IPS DF 4.7 (cell line): ENCODE measurements at regions not wholly inside any gene's neighbourhood (a gene's known extent, or its start where the extent isn't known, plus 50 kb on each side); places are given as distances from the start of the nearest gene placed in this dataset.
A peak's percentile ranks its signal among the peaks of the same experiment; 100 is the strongest.

Experiments used
- DNase-seq: peaks from one replicate; pipeline ENCODE4 v3.0.0-alpha.2; 2013; ENCODE audit warnings: low spot score; ENCODE audit errors: extremely low read depth

GRCh38 chr1:189904509-189904908, 573.2 kb downstream of the BRINP3 start:
- DNase-seq, result no peak

GRCh38 chr1:189908113-189908512, 569.6 kb downstream of the BRINP3 start:
- DNase-seq, result no peak

DNA sequence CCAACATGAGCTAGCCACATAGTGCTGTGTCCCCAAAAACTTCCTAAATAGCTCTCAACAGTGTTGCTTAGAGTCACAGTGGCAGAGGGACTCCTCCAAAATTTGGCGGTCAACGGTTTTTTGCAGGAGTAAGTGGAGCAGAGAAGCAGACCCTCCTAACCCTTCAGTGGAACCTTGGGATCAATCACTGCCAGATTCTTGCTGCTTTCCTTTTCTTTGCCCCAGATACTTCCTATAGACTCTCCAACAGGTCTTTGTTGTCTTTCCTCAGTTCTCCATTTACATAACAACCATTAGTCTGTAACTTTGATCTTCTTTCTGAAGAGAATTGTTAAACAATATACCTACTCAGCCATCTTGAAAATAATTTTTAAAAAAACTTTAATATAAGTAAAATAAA, 556.1 kb downstream of the BRINP3 start:
- DNase-seq, result no peak

DNA sequence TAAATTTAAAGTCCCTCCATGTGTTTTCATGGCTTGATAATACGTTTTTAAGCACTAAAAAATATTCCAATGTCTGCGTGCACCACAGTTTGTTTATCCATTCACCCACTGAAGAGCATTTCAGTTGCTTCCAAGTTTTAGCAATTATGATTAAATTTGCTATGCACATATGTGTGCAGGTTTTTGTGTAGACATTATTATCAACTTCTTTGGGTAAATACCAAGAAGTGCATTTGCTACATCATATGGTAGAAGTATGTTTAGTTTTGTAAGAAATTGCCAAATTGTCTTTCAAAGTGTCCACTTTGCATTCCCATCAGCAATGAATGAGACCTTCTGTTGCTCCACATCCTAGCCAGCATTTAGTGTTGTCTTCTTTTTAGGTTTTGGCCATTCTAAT, 550.0 kb downstream of the BRINP3 start:
- DNase-seq, result no peak

- DNase-seq, result peak; percentile 2
Observed at GRCh38 chr1:189929501-189930099, 548.1 kb downstream of the BRINP3 start.

DNA sequence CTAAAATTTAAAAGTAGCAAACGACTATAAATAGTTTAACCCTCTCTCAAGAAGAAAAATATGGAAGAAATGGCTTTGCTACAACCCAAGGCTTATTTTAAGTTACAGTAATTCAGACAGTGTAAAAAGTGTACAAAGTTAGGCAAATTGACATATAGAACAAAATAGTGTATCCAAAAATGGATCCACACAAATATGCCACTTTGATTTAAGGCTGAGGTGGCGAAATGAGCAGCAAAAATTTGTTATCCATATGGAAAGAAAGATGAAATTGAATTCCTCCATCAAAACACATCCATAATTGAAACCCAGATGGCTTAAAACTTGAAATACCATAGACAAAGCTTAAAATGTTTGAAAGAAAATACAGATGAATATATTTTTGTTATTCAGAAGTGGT, 540.8 kb downstream of the BRINP3 start:
- DNase-seq, result no peak

DNA sequence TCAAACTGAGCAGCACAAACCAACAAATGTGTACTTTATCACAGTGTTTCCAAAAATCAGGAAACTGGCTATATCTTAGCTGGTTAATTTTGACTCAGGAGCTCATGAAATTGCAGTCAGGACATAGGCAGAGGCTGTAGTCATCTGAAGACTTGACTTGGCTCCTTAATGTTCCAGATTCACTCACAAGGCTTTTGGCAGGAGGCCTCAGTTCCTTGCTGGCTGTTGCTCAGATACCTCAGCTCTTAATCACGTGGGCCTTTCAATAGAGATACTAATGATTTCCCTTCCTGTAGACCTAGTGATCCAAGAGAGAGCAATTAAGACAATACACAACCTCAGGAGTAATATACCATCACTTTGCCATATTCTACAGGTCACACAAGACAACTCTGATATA, 537.7 kb downstream of the BRINP3 start:
- no peak for DNase-seq

DNA sequence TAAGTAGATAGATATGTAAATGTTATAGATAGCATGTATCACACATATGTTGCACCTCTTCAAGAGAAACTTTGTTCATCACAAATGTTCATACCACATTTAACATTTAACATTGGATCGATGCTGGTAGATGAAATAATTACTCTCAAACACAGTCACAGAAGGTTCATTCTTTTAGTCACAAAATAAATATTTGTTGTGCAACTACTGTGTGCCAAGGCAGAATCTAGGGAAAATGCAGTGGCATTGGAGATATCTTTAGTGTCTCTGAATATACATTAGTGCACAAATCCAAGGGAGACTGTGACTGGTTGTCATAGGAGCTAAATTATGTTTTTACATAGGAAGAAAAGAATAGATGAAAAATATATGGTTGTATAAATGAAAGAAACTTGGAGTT, 535.7 kb downstream of the BRINP3 start:
- DNase-seq, result no peak

DNA sequence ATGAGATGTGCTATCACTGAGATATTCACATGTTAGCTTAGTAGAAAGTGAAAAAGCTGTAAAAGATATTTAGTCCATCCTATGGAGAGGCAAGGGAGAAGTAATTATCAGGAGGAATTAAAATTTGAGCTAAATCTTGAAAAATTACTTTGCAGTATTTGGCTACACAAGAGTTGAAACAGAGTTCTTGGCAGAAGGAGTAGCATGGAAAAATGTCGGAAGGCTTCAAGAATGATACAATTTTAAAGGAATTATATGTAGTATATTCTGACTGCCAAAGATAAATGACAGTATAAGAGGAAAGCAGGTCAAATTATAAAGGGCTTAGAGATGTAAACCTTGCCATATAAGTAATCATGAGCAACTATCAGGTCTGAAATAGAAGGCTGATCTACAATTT, 518.9 kb downstream of the BRINP3 start:
- no peak for DNase-seq

DNA sequence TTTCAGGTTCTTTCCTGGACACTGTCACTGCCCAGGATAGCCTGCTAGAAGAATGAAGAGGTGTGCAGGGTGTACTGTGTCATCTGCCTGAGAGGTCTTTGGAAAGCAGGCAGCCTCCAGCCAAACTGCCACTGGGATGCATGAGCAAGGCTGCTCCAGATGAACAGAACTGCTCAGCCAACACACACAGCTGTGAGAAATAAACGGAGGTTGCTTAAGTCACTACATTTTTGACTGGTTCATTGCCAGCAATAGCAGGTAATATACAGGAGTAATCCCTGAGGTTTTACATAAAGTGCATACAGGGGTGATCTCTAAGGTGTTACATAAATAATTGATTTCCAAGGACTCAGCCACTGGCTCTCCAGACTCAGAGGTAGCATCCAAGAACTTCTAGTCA, 516.9 kb downstream of the BRINP3 start:
- DNase-seq, result no peak

GRCh38 chr1:189962181-189962580, 515.5 kb downstream of the BRINP3 start:
- DNase-seq, result no peak

DNA sequence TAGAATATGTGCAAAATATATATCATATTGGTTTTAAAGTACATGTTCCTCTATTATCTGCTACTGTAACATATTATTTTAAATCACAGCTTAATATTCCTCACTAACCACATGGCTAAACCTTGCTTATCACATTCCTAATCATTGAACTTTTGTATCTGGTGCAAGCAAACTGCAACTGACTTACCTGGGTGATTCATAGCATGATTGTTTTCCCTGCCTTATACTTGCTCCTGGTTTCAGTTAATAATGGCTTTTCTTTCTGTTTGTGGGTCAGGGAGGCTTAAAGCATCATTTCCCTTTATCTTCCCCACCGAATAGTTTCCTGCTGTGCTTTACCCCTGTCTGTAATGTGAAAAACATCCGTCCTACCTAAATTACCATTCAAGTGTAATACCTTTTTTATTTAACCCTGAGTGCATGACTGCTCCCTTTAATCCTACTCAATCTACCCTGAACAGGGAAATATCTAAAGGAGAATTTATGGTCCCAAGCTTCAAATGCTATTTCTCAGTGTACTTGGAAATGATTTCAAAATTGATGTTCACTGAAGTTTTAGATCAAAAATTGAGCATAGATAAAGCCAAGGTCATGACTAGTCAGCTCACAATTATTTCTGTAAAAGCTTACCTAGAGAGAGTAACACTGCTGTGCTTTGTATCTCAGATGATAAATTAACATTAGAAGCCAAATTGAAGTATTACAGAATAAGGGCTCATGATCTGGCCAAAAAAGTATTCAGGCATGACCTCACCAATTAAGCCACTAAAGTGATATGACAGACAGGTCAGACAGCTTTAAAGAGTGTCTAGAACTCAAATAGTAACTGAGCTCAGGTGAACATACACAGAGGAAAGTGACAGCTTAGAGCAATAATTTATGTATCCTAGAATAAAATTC, 507.1 kb downstream of the BRINP3 start:
- no peak for DNase-seq

DNA sequence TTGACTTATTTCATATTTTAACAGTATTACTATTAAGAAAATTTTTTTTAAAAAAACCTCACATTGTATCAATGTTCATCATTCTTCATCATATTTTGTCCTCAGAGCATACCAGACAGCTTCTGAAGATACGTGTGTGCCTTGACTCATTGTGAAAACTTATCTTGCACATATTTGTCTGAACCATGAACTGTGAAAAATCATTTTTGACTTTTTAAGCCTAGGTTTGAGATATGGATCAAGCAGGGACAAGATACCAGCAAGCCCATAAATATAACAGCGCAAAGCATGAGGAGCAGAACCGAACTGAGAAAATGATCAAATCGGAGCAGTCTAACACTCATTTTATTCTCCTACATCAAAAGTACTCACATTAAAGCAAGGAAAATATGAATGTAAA, 506.0 kb downstream of the BRINP3 start:
- no peak for DNase-seq

DNA sequence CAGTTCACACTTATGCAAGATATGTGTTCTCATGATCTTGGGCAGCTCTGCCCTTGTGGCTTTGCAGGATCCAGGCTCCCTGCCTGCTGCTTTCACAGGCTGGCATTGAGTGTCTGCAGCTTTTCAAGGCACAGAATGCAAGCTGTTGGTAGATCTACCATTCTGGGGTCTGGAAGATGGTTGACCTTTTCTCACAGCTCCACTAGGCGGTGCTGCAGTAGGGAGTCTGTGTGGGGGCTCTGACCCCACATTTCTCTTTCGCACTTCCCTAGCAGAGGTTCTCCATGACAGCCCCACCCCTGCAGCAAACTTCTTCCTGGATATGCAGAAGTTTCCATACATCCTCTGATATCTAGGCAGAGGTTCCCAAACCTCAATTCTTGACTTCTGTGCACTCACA, 500.5 kb downstream of the BRINP3 start:
- DNase-seq, result no peak

DNA sequence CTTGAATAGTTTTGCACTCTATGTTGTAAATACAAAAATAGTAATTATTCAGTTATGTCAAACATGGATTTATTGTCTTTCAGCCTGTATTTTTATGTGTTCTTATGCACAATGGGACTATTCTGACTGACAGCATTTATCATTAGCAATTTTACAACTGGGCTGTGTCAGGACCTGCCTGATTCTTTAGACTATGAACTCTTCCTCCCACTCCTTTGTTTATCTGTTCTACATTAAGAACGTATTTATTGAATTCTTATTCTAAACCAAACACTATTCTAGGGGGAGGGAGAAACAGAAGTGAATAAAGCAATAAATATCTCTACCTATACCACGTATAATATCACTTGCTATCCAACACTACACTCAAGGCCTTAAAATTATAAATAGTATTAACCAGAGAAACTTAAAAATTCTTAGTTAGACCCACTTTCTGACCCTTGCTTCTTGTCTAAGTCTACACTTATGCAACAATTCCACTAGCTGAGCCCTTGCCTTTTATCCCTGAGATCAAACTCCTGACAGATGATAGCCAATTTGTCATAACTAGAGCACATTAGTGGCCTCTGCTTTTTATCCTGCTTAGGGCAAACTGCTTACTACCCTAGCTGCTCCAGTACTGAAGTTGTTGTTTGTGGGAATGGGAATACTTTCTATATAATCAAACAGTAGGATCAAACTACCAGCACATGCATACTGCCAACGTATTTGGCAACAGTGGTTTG, 494.3 kb downstream of the BRINP3 start:
- DNase-seq, result no peak

DNA sequence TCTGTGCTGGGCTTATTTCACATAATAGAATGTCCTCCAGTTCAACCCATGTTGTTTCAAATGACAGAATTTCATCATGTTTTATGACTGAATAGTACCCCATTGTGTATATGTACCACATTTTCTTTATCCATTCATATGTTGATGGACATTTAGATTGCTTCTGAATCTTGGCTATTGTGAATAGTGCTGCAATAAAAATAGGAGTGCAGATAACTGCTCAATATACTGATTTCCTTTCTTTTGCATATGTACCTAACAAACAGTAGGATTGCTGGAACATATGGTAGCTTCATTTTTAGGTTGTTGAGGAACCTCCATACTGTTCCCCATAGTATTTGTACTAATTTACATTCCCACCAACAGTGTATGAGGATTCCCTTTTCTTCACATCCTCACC, 491.1 kb downstream of the BRINP3 start:
- no peak for DNase-seq

- no peak for DNase-seq
Observed at GRCh38 chr1:189987509-189987908, 490.2 kb downstream of the BRINP3 start.

DNA sequence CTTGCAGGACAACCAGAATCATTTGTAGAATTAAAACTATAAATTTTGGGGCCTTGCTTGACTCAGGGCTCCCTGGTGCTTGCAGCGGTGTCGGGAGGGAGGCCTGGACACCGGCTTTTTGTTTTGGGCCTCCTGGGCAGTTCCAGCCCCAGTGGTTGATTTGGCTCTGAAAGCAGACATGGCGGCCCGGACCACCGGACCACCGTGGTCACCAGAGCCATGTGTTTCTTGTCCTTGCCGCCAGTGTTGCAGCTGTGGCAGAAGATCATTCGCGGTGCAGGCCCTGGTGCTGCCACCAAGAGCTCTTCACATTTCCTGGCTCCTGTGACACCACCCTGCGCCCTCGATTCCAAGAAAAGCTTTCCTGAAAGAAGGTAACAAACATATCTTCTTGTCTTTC, 484.8 kb downstream of the BRINP3 start:
- DNase-seq, result no peak

DNA sequence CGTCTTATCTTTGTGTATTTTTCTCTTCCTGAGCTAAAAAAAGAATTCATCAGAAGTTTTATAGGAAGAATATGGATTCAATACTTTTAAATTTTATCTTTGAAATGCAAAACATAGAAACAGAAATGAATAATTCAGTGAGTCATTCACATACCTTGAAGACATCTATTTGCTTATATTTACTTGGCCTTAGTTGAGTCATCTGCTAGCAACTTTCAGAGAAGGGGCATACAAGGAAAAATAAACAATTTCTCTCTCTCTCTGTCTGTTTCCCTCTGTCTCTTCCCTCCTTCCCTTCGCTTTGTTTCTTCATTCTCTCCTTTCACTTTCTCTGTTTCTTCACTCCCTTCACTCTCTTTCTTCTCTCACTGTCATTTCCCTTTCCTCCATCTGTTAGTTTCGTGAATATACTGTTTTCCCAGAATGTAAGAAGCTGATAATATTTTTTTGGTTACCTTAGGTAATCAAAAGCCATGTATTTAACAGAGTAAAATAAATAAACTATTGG, 477.2 kb downstream of the BRINP3 start:
- DNase-seq, result no peak

GRCh38 chr1:190001187-190001586, 476.5 kb downstream of the BRINP3 start:
- no peak for DNase-seq

GRCh38 chr1:190003376-190003775, 474.3 kb downstream of the BRINP3 start:
- no peak for DNase-seq

DNA sequence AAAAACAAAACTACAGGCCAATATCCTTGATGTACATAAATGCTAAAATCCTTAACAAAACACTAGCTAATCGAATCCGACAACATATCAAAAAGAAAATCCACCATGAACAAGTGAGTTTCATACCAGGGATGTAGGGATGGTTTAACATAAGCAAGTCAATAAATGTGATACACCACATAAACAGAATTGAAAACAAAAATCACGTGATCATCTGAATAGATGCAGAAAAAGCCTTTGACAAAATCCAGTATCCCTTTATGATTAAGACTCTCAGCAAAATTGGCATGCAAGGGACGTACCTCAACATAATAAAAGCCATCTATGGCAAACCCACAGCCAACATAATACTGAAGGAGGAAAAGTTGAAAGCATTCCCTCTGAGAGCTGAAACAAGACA, 466.1 kb downstream of the BRINP3 start:
- DNase-seq, result no peak
